B cell (primary cell): ENCODE measurements at regions not wholly inside any gene's neighbourhood (a gene's known extent, or its start where the extent isn't known, plus 50 kb on each side); places are given as distances from the start of the nearest gene placed in this dataset.

Experiments used
- ATAC-seq: fragments of 200-7000 bp; cut with Tn5 transposase; one replicate; pipeline ENCODE4 v1.10.0; 2021; ENCODE audit warnings: low read depth, mild to moderate bottlenecking, moderate number of reproducible peaks, moderate library complexity
- CTCF ChIA-PET: fragments of 350-600 bp; sonication (Branson Sonifier 250); formaldehyde crosslinking; loops from one replicate; lab custom pipeline; 2021; ENCODE audit warnings: antibody characterized with exemption, inconsistent platforms; lab: Charles Lee
- POLR2A ChIA-PET: fragments of 350-600 bp; sonication (Branson Sonifier 250); formaldehyde crosslinking; loops from one replicate; lab custom pipeline; 2021; ENCODE audit warnings: antibody characterized with exemption; lab: Charles Lee
- DNase-seq: peaks from one replicate; pipeline ENCODE4 v3.0.0; 2013
- H2AFZ ChIP-seq: 2 replicates; pipeline ENCODE4 v1.6.1; 2012; ENCODE audit warnings: mild to moderate bottlenecking, low read depth, low read length; ENCODE audit not compliant: insufficient read depth, poor library complexity, severe bottlenecking
- H3K27ac ChIP-seq, 2 donors: 1 replicate in 1 of 2; 2 replicates in 1 of 2; pipeline ENCODE4 v1.5.1; 2012 to 2013; ENCODE audit warnings: low read length in 2 of 2, mild to moderate bottlenecking in 2 of 2, moderate library complexity in 1 of 2
- H3K27me3 ChIP-seq, 4 experiments: fragments of 200-600 bp in 1 of 4; sonication (generic) in 1 of 4; replicated peaks in 1 of 4; 1 replicate in 2 of 4; 2 replicates in 2 of 4; pipeline versions ENCODE4 v1.6.1 to v1.7.0; 2013 to 2016; ENCODE audit warnings: low read length in 3 of 4, mild to moderate bottlenecking in 2 of 4, mixed read lengths in 1 of 4, moderate library complexity in 1 of 4; ENCODE audit not compliant: insufficient read depth in 4 of 4, control insufficient read depth in 3 of 4; ENCODE audit errors: control extremely low read depth in 1 of 4
- H3K36me3 ChIP-seq, 2 experiments: replicated peaks in 1 of 2; 1 replicate in 1 of 2; 2 replicates in 1 of 2; pipeline versions ENCODE4 v1.6.1 to v1.7.1; 2013; ENCODE audit warnings: low read length in 1 of 2; ENCODE audit not compliant: insufficient read depth in 2 of 2, control insufficient read depth in 1 of 2; ENCODE audit errors: control extremely low read depth in 1 of 2, extremely low read depth in 1 of 2
- H3K4me1 ChIP-seq, 2 donors: fragments of 200-600 bp in 1 of 2; sonication (generic) in 1 of 2; 1 replicate in 1 of 2; 2 replicates in 1 of 2; pipeline versions ENCODE4 v1.5.1 to v1.6.1; 2013 to 2017; ENCODE audit warnings: low read length in 2 of 2; ENCODE audit not compliant: control insufficient read depth in 2 of 2, insufficient read depth in 2 of 2
- H3K4me2 ChIP-seq: replicated peaks from 2 replicates; pipeline ENCODE3; 2012; ENCODE audit warnings: mild to moderate bottlenecking, low read depth, low read length; ENCODE audit not compliant: poor library complexity, severe bottlenecking
- H3K4me3 ChIP-seq, 5 experiments: fragments of 200-600 bp in 1 of 5; sonication (generic) in 1 of 5; 1 replicate in 3 of 5; 2 replicates in 2 of 5; pipeline versions ENCODE4 v1.5.1 to v1.7.0; 2011 to 2016; ENCODE audit warnings: low read length in 4 of 5, mild to moderate bottlenecking in 4 of 5, low read depth in 2 of 5, control low read depth in 1 of 5, moderate library complexity in 1 of 5; ENCODE audit not compliant: insufficient read depth in 1 of 5; ENCODE audit errors: control extremely low read depth in 1 of 5, extremely low read depth in 1 of 5
- H3K79me2 ChIP-seq: fragments of 200-600 bp; sonication (generic); one replicate; pipeline ENCODE4 v1.6.0; 2016; ENCODE audit warnings: low read length; ENCODE audit not compliant: control insufficient read depth, insufficient read depth
- H3K9ac ChIP-seq: fragments of 200-600 bp; sonication (generic); 2 replicates; pipeline ENCODE4 v1.6.1; 2017; ENCODE audit warnings: mild to moderate bottlenecking, low read length, moderate library complexity
- H3K9me3 ChIP-seq, 3 donors: one replicate each; pipeline versions ENCODE4 v1.6.1 to v1.7.1; 2013; ENCODE audit warnings: low read length in 2 of 3; ENCODE audit not compliant: control insufficient read depth in 2 of 3, insufficient read depth in 1 of 3; ENCODE audit errors: control extremely low read depth in 1 of 3
- H4K20me1 ChIP-seq: 2 replicates; pipeline ENCODE4 v1.6.0; 2012; ENCODE audit warnings: mild to moderate bottlenecking, low read length; ENCODE audit not compliant: insufficient read depth, control insufficient read depth, poor library complexity, severe bottlenecking
- H3K27ac Mint-ChIP-seq: one replicate; pipeline ENCODE4 v1.8.0; 2021; ENCODE audit warnings: mixed read lengths
- H3K27me3 Mint-ChIP-seq: one replicate; pipeline ENCODE4 v1.8.0; 2021; ENCODE audit warnings: mixed read lengths
- H3K4me1 Mint-ChIP-seq: one replicate; pipeline ENCODE4 v1.8.0; 2021; ENCODE audit warnings: mixed read lengths
- H3K4me3 Mint-ChIP-seq: one replicate; pipeline ENCODE4 v1.8.0; 2021; ENCODE audit warnings: mixed read lengths
- H3K9me3 Mint-ChIP-seq: one replicate; pipeline ENCODE4 v1.8.0; 2022; ENCODE audit warnings: mixed read lengths; ENCODE audit not compliant: insufficient read depth
- CTCF ChIP-seq: fragments of 200-600 bp; IDR thresholded peaks from one replicate; pipeline ENCODE4 v1.8.0; 2022; ENCODE audit warnings: antibody characterized with exemption, mild to moderate bottlenecking
- EZH2 ChIP-seq: IDR thresholded peaks from 2 replicates; pipeline ENCODE4 v1.6.1; 2012; ENCODE audit warnings: borderline replicate concordance, low read depth, mild to moderate bottlenecking, moderate library complexity, low read length; ENCODE audit not compliant: insufficient read depth, poor library complexity, severe bottlenecking
- WGBS: methylation state at CpG from one replicate; pipeline ENCODE4 v1.1.5; 2013; ENCODE audit warnings: missing lambda C conversion rate; ENCODE audit not compliant: insufficient coverage; 5-methylcytosine and 5-hydroxymethylcytosine counted together
- intact Hi-C: fragments of 100-400 bp; cut with micrococcal nuclease; formaldehyde crosslinking; loops from one replicate; pipeline ENCODE4 v1.10.0; 2022

GRCh38 chr6:3531481-3531880 is 74.6 kb upstream of the SLC22A23 start:
- WGBS: 93% methylated on average over 5 of the region's 7 CpGs
- H3K4me3 ChIP-seq: no peak overlapping the region
- TF ChIP-seq EZH2: no peak
- no peak for TF ChIP-seq CTCF
- no peaks in the 10 kb centered on the region for H4K20me1 ChIP-seq
- no peak overlapping the region for H3K4me2 ChIP-seq
- H3K9me3 ChIP-seq: no peaks in the 10 kb centered on the region
- ATAC-seq (no peak), DNase-seq (no peak)
- no peak overlapping the region for H3K27ac Mint-ChIP-seq
- H3K4me3 Mint-ChIP-seq: no peak overlapping the region
- H3K4me1 Mint-ChIP-seq: no peaks in the 10 kb centered on the region
- no peak overlapping the region for H2AFZ ChIP-seq
- no peak overlapping the region for H3K9ac ChIP-seq
- intact Hi-C loops: no loop called here
- no peaks in the 10 kb centered on the region for H3K79me2 ChIP-seq
- peaks cover 16% of the 10 kb centered on the region for H3K27me3 Mint-ChIP-seq
- POLR2A ChIA-PET: no interaction called here
- peaks cover 0 to 2% (median 0%) of the 10 kb centered on the region in 4 experiments for H3K27me3 ChIP-seq
- H3K9me3 Mint-ChIP-seq: no peaks in the 10 kb centered on the region
- H3K36me3 ChIP-seq: no peaks in the 10 kb centered on the region
- CTCF ChIA-PET: no interaction called here
- no peaks in the 10 kb centered on the region for H3K4me1 ChIP-seq
- H3K27ac ChIP-seq: no peak overlapping the region

GRCh38 chr6:3530515-3530914 is 73.7 kb upstream of the SLC22A23 start:
- H3K27me3 ChIP-seq: peaks cover 0 to 6% (median 0%) of the 10 kb centered on the region in 4 experiments
- no peak overlapping the region for H3K4me3 Mint-ChIP-seq
- H3K4me1 ChIP-seq: no peaks in the 10 kb centered on the region
- H2AFZ ChIP-seq: no peak overlapping the region
- H3K9ac ChIP-seq: no peak overlapping the region
- H4K20me1 ChIP-seq: no peaks in the 10 kb centered on the region
- H3K27ac Mint-ChIP-seq: no peak overlapping the region
- intact Hi-C loops: no loop called here
- H3K79me2 ChIP-seq: no peaks in the 10 kb centered on the region
- no peaks in the 10 kb centered on the region for H3K4me1 Mint-ChIP-seq
- WGBS: 87% methylated on average over 10 of the region's 10 CpGs
- H3K27ac ChIP-seq: no peak overlapping the region
- no peak overlapping the region for H3K4me2 ChIP-seq
- H3K9me3 ChIP-seq: no peaks in the 10 kb centered on the region
- no peak overlapping the region for H3K4me3 ChIP-seq
- no peak for TF ChIP-seq CTCF
- TF ChIP-seq EZH2: no peak
- peaks cover 23% of the 10 kb centered on the region for H3K27me3 Mint-ChIP-seq
- ChIA-PET CTCF (no interaction called here), POLR2A (no interaction called here)
- H3K36me3 ChIP-seq: no peaks in the 10 kb centered on the region
- DNase-seq: no peak
- no peak for ATAC-seq
- H3K9me3 Mint-ChIP-seq: no peaks in the 10 kb centered on the region
